HCT116 (cell line): ENCODE measurements at regions not wholly inside any gene's neighbourhood (a gene's known extent, or its start where the extent isn't known, plus 50 kb on each side); places are given as distances from the start of the nearest gene placed in this dataset.

Experiments
- ATAC-seq: fragments of 200-7000 bp; cut with Tn5 transposase; 2 replicates; pipeline ENCODE4 v1.9.1; 2020; ENCODE audit warnings: mild to moderate bottlenecking, moderate library complexity
- BruUV-seq: library from RNA; stranded (reverse); fragments of 400-500 nt; replicated peaks from 2 replicates; lab custom pipeline; 2021; lab: Mats Ljungman, UMichigan
- CTCF ChIA-PET: fragments of 300-600 bp; sonication (Branson Sonifier 250); formaldehyde crosslinking; loops from one replicate; lab custom pipeline; 2021; ENCODE audit warnings: antibody characterized with exemption; lab: Charles Lee
- POLR2A ChIA-PET: fragments of 300-600, 350-600 bp; sonication (Branson Sonifier 250); formaldehyde crosslinking; loops from one replicate; lab custom pipeline; 2021; ENCODE audit warnings: antibody characterized with exemption; lab: Charles Lee
- RAD21 ChIA-PET, 2 experiments: fragments of 300-600 bp; sonication (Branson Sonifier 250); formaldehyde crosslinking; loops; one replicate each; lab custom pipeline; 2023; ENCODE audit warnings: low total read pairs in 2 of 2; ENCODE audit not compliant: uncharacterized antibody in 2 of 2, unreplicated experiment in 2 of 2, low non-redundant PET in 1 of 2; lab: Charles Lee
- DNase-seq: peaks from one replicate; pipeline ENCODE4 v3.0.0-alpha.2; 2010; ENCODE audit warnings: low read depth, low spot score
- H2AFZ ChIP-seq: fragments of 200-600 bp; shearing (Covaris generic), sonication (generic); 2 replicates; pipeline ENCODE4 v1.6.1; 2017; ENCODE audit warnings: low read depth, mixed run types, mixed read lengths, antibody characterized with exemption, low read length; ENCODE audit not compliant: poor library complexity, severe bottlenecking
- H3K27ac ChIP-seq: 2 replicates; pipeline ENCODE4 v1.5.1; 2012; ENCODE audit warnings: low read depth, low read length
- H3K27me3 ChIP-seq: fragments of 200-600 bp; sonication (generic); 2 replicates; pipeline ENCODE4 v1.6.1; 2016; ENCODE audit warnings: mixed run types, low read length, mixed read lengths; ENCODE audit not compliant: insufficient read depth
- H3K36me3 ChIP-seq, 2 experiments: fragments of 200-500 bp in 1 of 2; fragments of 200-600 bp in 1 of 2; sonication (Bioruptor generic) in 1 of 2; sonication (generic) in 1 of 2; 2 replicates each; pipeline versions ENCODE4 v1.5.1 to v1.6.1; 2014 to 2016; ENCODE audit warnings: low read length in 2 of 2, inconsistent platforms in 1 of 2, mixed read lengths in 1 of 2, mixed run types in 1 of 2; ENCODE audit not compliant: insufficient read depth in 2 of 2, control insufficient read depth in 1 of 2
- H3K4me1 ChIP-seq, 2 experiments: fragments of 200-600 bp in 1 of 2; sonication (generic) in 1 of 2; 2 replicates each; pipeline versions ENCODE4 v1.5.1 to v1.6.1; 2012 to 2017; ENCODE audit warnings: low read length in 2 of 2, inconsistent platforms in 1 of 2, mild to moderate bottlenecking in 1 of 2, mixed read lengths in 1 of 2, mixed run types in 1 of 2, moderate library complexity in 1 of 2; ENCODE audit not compliant: insufficient read depth in 2 of 2, control insufficient read depth in 1 of 2
- H3K4me2 ChIP-seq: fragments of 200-600 bp; sonication (generic); 2 replicates; pipeline ENCODE4 v1.6.1; 2017; ENCODE audit warnings: mixed run types, low read length, mixed read lengths
- H3K4me3 ChIP-seq, 2 experiments: fragments of 200-600 bp in 1 of 2; sonication (generic) in 1 of 2; replicated peaks in 1 of 2; 2 replicates each; pipeline ENCODE4 v1.5.1; 2011 to 2016; ENCODE audit warnings: low read length in 2 of 2, control low read depth in 1 of 2, low read depth in 1 of 2, mild to moderate bottlenecking in 1 of 2, mixed read lengths in 1 of 2, mixed run types in 1 of 2
- H3K79me2 ChIP-seq: fragments of 200-600 bp; sonication (generic); 2 replicates; pipeline ENCODE4 v1.6.1; 2017; ENCODE audit warnings: mild to moderate bottlenecking, mixed run types, low read length, moderate library complexity, mixed read lengths; ENCODE audit not compliant: insufficient read depth
- H3K9ac ChIP-seq: fragments of 200-600 bp; sonication (generic); 2 replicates; pipeline ENCODE4 v1.6.1; 2016; ENCODE audit warnings: low read length, mixed read lengths
- H3K9me2 ChIP-seq: fragments of 200-600 bp; sonication (generic), shearing (Covaris generic); 2 replicates; pipeline ENCODE4 v1.6.1; 2017; ENCODE audit warnings: mixed run types, mild to moderate bottlenecking, moderate library complexity; ENCODE audit not compliant: insufficient read depth
- H3K9me3 ChIP-seq, 2 experiments: fragments of 200-500 bp in 1 of 2; fragments of 200-600 bp in 1 of 2; sonication (Bioruptor generic) in 1 of 2; sonication (generic) in 1 of 2; 2 replicates each; pipeline ENCODE4 v1.6.1; 2014 to 2017; ENCODE audit warnings: low read length in 2 of 2, mixed read lengths in 2 of 2, inconsistent platforms in 1 of 2, low read depth in 1 of 2, mild to moderate bottlenecking in 1 of 2, mixed run types in 1 of 2, moderate library complexity in 1 of 2; ENCODE audit not compliant: control insufficient read depth in 1 of 2, insufficient read depth in 1 of 2
- H4K20me1 ChIP-seq: fragments of 200-600 bp; sonication (generic), shearing (Covaris generic); 2 replicates; pipeline ENCODE4 v1.6.1; 2017; ENCODE audit warnings: mixed run types, mild to moderate bottlenecking, moderate library complexity; ENCODE audit not compliant: insufficient read depth
- CEBPB ChIP-seq: IDR thresholded peaks from 2 replicates; pipeline ENCODE4 v1.6.1; 2012; ENCODE audit warnings: low read depth
- TCF7L2 ChIP-seq: IDR thresholded peaks from 2 replicates; pipeline ENCODE4 v1.7.0; 2011; ENCODE audit warnings: borderline replicate concordance, inconsistent platforms; ENCODE audit not compliant: insufficient read depth, insufficient read length; ENCODE audit errors: extremely low read depth
- ZFX ChIP-seq: fragments of 450-650 bp; IDR thresholded peaks from 2 replicates; pipeline ENCODE4 v1.6.1; 2017
- intact Hi-C: fragments of 100-400 bp; cut with micrococcal nuclease; formaldehyde crosslinking; loops from 2 replicates; pipeline ENCODE4 v1.10.0; 2022
- TF ChIP-seq, protein P1 (sequence below): IDR thresholded peaks from 2 replicates; pipeline ENCODE4 v1.6.1; 2011; ENCODE audit warnings: mild to moderate bottlenecking, low read length, moderate library complexity; ENCODE audit not compliant: insufficient replicate concordance; ENCODE audit errors: extremely low read depth

DNA sequence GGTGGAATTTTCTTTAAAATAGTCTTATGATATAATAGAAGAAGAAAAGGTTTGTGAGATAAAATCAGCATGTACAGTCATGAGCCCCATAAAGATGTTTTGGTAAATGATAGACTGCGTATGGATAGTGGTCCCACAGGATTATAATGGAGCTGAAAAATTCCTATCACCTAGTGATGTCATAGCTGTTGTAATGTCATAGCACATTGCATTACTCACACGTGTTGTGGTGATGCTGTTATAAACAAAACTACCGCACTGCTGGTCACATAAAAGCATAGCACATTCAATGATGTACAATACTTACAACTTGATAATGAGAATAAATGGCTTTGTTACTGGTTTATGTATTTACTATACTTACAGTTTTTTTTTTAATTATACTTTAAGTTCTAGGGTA, 715.2 kb upstream of the HTR2C start:
- no peak for ATAC-seq
- POLR2A ChIA-PET, result no interaction called here
- no peak overlapping the region for H3K4me3 ChIP-seq

DNA sequence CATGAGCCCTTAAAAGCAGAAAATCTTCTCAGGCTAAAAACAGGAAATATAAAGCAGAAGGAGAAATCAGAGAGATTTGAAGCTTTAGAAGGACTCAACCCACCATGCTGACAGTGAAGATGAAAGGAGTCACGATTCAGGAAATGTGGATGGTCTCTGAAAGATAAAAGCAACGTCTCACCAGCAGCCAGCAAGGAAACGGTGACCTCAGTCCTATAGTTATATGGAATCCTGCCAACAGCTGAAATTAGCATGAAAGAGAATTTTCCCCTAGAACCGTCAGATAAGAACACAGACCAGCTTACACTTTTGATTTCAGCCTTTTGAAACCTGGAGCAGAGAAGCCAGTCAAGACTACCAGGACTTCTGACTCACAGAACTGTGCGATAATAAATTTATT, 715.7 kb upstream of the HTR2C start:
- Histone ChIP-seq H4K20me1 (no peaks in the 10 kb centered on the region), H3K9me3 (no peaks in the 10 kb centered on the region), H3K4me2 (no peak overlapping the region), H3K27ac (no peak overlapping the region), H3K4me1 (no peaks in the 10 kb centered on the region), H3K36me3 (no peaks in the 10 kb centered on the region), H3K9ac (no peak overlapping the region), H3K4me3 (no peak overlapping the region), H3K79me2 (no peaks in the 10 kb centered on the region), H2AFZ (no peak overlapping the region)
- RAD21 ChIA-PET, result no interaction called here
- POLR2A ChIA-PET, result no interaction called here
- intact Hi-C loops, result no loop called here
- BruUV-seq, result no TSS peak
- CTCF ChIA-PET, result no interaction called here
- peak; percentile 71 for TF ChIP-seq TCF7L2
- no peak for TF ChIP-seq CEBPB
- TF ChIP-seq, all 23 proteins: peak for 1
- DNase-seq (no peak), ATAC-seq (no peak)
- no peaks in the 10 kb centered on the region for H3K9me2 ChIP-seq
- H3K27me3 ChIP-seq, result no peaks in the 10 kb centered on the region

More for the DNA sequence above, 715.2 kb upstream of the HTR2C start:
- Histone ChIP-seq H3K4me1 (no peaks in the 10 kb centered on the region), H3K27ac (no peak overlapping the region), H3K79me2 (no peaks in the 10 kb centered on the region), H3K4me2 (no peak overlapping the region), H4K20me1 (no peaks in the 10 kb centered on the region), H3K9ac (no peak overlapping the region), H3K36me3 (no peaks in the 10 kb centered on the region), H3K27me3 (no peaks in the 10 kb centered on the region), H3K9me2 (no peaks in the 10 kb centered on the region), H2AFZ (no peak overlapping the region), H3K9me3 (no peaks in the 10 kb centered on the region)
- ChIA-PET RAD21 (no interaction called here), CTCF (no interaction called here)
- no peak for DNase-seq
- no TSS peak for BruUV-seq
- intact Hi-C loops, result no loop called here
- TF ChIP-seq, protein P1, sequence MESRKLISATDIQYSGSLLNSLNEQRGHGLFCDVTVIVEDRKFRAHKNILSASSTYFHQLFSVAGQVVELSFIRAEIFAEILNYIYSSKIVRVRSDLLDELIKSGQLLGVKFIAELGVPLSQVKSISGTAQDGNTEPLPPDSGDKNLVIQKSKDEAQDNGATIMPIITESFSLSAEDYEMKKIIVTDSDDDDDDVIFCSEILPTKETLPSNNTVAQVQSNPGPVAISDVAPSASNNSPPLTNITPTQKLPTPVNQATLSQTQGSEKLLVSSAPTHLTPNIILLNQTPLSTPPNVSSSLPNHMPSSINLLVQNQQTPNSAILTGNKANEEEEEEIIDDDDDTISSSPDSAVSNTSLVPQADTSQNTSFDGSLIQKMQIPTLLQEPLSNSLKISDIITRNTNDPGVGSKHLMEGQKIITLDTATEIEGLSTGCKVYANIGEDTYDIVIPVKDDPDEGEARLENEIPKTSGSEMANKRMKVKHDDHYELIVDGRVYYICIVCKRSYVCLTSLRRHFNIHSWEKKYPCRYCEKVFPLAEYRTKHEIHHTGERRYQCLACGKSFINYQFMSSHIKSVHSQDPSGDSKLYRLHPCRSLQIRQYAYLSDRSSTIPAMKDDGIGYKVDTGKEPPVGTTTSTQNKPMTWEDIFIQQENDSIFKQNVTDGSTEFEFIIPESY, result no peak
- TF ChIP-seq ZFX, result no peak
